ENCODE measurements at regions not wholly inside any gene's neighbourhood (a gene's known extent, or its start where the extent isn't known, plus 50 kb on each side); places are given as distances from the start of the nearest gene placed in this dataset.

- H2BK15ac ChIP-seq (ENCODE audit: low read depth, low read length), result no peak overlapping the region
- H3K9ac ChIP-seq (ENCODE audit: low read depth, low read length), result no peak overlapping the region
- no TSS peak for BruUV-seq (replicated peaks)
- H2AK5ac ChIP-seq (ENCODE audit: low read depth, low read length), result no peak overlapping the region
- no peak overlapping the region for H2AK9ac ChIP-seq (replicated peaks; ENCODE audit: low read depth, low read length, poor library complexity)
- no peaks in the 10 kb centered on the region for H3K9me3 ChIP-seq (ENCODE audit: control insufficient read depth, insufficient read depth, low read length)
- H3K36me3 ChIP-seq (ENCODE audit: control insufficient read depth, insufficient read depth, low read length), result no peaks in the 10 kb centered on the region
- no peak overlapping the region for H3K56ac ChIP-seq (ENCODE audit: extremely low read depth, insufficient read depth, low read length)
- peaks cover 9% of the 10 kb centered on the region; the same call in 1 of the 2 replicates for H3K9me1 ChIP-seq (ENCODE audit: insufficient read depth, low read length)
- no peak overlapping the region for H3K4ac ChIP-seq (ENCODE audit: low read depth, low read length)
- ChIA-PET POLR2A (ENCODE audit: unreplicated experiment) (no interaction called here), CTCF (no interaction called here)
- no peaks in the 10 kb centered on the region; the same call in 1 of the 2 replicates for H3K4me1 ChIP-seq (ENCODE audit: control insufficient read depth, insufficient read depth, low read length)
- no peak overlapping the region for H2AFZ ChIP-seq (replicated peaks; ENCODE audit: low read length, poor library complexity)
- in situ Hi-C loops (cut with MboI; ENCODE audit: low sequenced_read_pairs), result no loop called here
- no peak overlapping the region for H3K23ac ChIP-seq (ENCODE audit: low read depth, low read length)
- H3K18ac ChIP-seq (ENCODE audit: low read depth, low read length), result no peak overlapping the region
- no peak overlapping the region for H2BK5ac ChIP-seq (ENCODE audit: low read depth, low read length, poor library complexity, severe bottlenecking)
- no peak overlapping the region for H3K4me2 ChIP-seq (ENCODE audit: low read depth, low read length)
- H4K8ac ChIP-seq (ENCODE audit: low read depth in 2 of 2, low read length in 2 of 2), result no peak overlapping the region
- no peak for ATAC-seq (ENCODE audit: low read depth)
- H3K27ac ChIP-seq (ENCODE audit: insufficient read depth, low read length), result no peak overlapping the region
- H3K27me3 ChIP-seq (ENCODE audit: control insufficient read depth, insufficient read depth, low read length), result peaks cover 9% of the 10 kb centered on the region
- dilution Hi-C loops (cut with HindIII; ENCODE audit: low sequenced_read_pairs, unreplicated experiment), result no loop called here
- TF ChIP-seq MAZ (IDR thresholded peaks at IDR 0.05; ENCODE audit: borderline replicate concordance, low read depth, low read length) (no peak), SMC3 (IDR thresholded peaks at IDR 0.05; ENCODE audit: low read depth, low read length) (no peak), MXI1 (IDR thresholded peaks at IDR 0.05; ENCODE audit: borderline replicate concordance, low read depth, low read length) (no peak), RAD21 (IDR thresholded peaks at IDR 0.05; ENCODE audit: low read length) (no peak), POLR2A (IDR thresholded peaks at IDR 0.05; ENCODE audit: low read depth, low read length) (no peak), USF2 (IDR thresholded peaks at IDR 0.05; ENCODE audit: low read depth, low read length) (no peak), RFX5 (IDR thresholded peaks at IDR 0.05; ENCODE audit: low read depth, low read length) (no peak), NFE2L2 (IDR thresholded peaks at IDR 0.05; ENCODE audit: low read depth, low read length) (no peak), FOS (IDR thresholded peaks at IDR 0.05; ENCODE audit: low read depth, low read length) (no peak), CEBPB (IDR thresholded peaks at IDR 0.05; ENCODE audit: low read depth, low read length) (no peak), CTCF (conservative IDR thresholded peaks at IDR 0.05; ENCODE audit: low read depth, low read length) (no peak), RCOR1 (IDR thresholded peaks at IDR 0.05; ENCODE audit: insufficient replicate concordance, low read length) (no peak), BHLHE40 (IDR thresholded peaks at IDR 0.05; ENCODE audit: low read depth, low read length) (no peak), ELK1 (IDR thresholded peaks at IDR 0.05; ENCODE audit: borderline replicate concordance, low read depth, low read length) (no peak), MAFK (IDR thresholded peaks at IDR 0.05; ENCODE audit: low read depth, low read length) (no peak)
- H2BK120ac ChIP-seq (ENCODE audit: low read depth, low read length), result no peak overlapping the region
- H4K5ac ChIP-seq (ENCODE audit: low read depth, low read length), result no peak overlapping the region
- DNase-seq, result no peak
- no peak overlapping the region for H4K91ac ChIP-seq (ENCODE audit: insufficient read depth, low read depth, low read length)
- no peak overlapping the region for H3K14ac ChIP-seq (replicated peaks; ENCODE audit: low read depth, low read length)
- H2BK20ac ChIP-seq (ENCODE audit: low read depth, low read length), result no peak overlapping the region
- WGBS, 2 experiments (ENCODE audit: extremely low coverage in 2 of 2, insufficient read length in 1 of 2), result no CpG with 5 or more reads among the region's 3 CpGs
- no peaks in the 10 kb centered on the region for H3K79me1 ChIP-seq (ENCODE audit: low read depth in 1 of 2, low read length in 2 of 2)
- intact Hi-C loops (cut with micrococcal nuclease), result no loop called here
- H4K20me1 ChIP-seq (ENCODE audit: insufficient read depth, low read length), result no peaks in the 10 kb centered on the region
- H3K4me3 ChIP-seq (ENCODE audit: insufficient read depth, low read depth, low read length), result no peak overlapping the region
These were observed 143.3 kb downstream of the GAS1 start for GRCh38 chr9:86804011-86804410.
